Muscle of leg (tissue), 3 donors: ENCODE measurements at regions not wholly inside any gene's neighbourhood (a gene's known extent, or its start where the extent isn't known, plus 50 kb on each side); places are given as distances from the start of the nearest gene placed in this dataset.

Experiments
- DNase-seq: peaks from one replicate; pipeline ENCODE4 v3.0.0; 2013
- H3K27ac ChIP-seq: one replicate; pipeline ENCODE4 v1.5.1; 2013; ENCODE audit warnings: mild to moderate bottlenecking, low read length, control low read depth
- H3K27me3 ChIP-seq: one replicate; pipeline ENCODE4 v1.6.1; 2013; ENCODE audit warnings: low read length; ENCODE audit not compliant: control insufficient read depth, insufficient read depth
- H3K36me3 ChIP-seq: one replicate; pipeline ENCODE4 v1.6.1; 2013; ENCODE audit warnings: low read length; ENCODE audit not compliant: control insufficient read depth, insufficient read depth
- H3K4me1 ChIP-seq: one replicate; pipeline ENCODE4 v1.6.1; 2013; ENCODE audit warnings: low read length; ENCODE audit not compliant: control insufficient read depth, insufficient read depth
- H3K4me3 ChIP-seq: one replicate; pipeline ENCODE4 v1.5.1; 2013; ENCODE audit warnings: low read length, control low read depth
- H3K9me3 ChIP-seq: replicated peaks from 2 replicates; pipeline ENCODE4 v1.6.1; 2013; ENCODE audit warnings: low read depth, low read length; ENCODE audit not compliant: control insufficient read depth
- WGBS: methylation state at CpG from one replicate; pipeline ENCODE4 v1.1.5; 2013; ENCODE audit warnings: missing lambda C conversion rate; ENCODE audit not compliant: insufficient coverage; 5-methylcytosine and 5-hydroxymethylcytosine counted together

GRCh38 chr1:213891989-213892902, 95.5 kb upstream of the PROX1 start:
- peak; percentile 18 for DNase-seq
- Histone ChIP-seq H3K9me3 (peaks cover 3% of the 10 kb centered on the region), H3K4me1 (no peaks in the 10 kb centered on the region), H3K36me3 (no peaks in the 10 kb centered on the region), H3K27ac (no peak overlapping the region), H3K27me3 (no peaks in the 10 kb centered on the region), H3K4me3 (no peak overlapping the region)
- 70% methylated on average over 2 of the region's 6 CpGs for WGBS

GRCh38 chr1:213898684-213899083, 89.1 kb upstream of the PROX1 start:
- no peak for DNase-seq
- H3K27me3 ChIP-seq = no peaks in the 10 kb centered on the region
- no peak overlapping the region for H3K4me3 ChIP-seq
- no CpG with 5 or more reads among the region's 4 CpGs for WGBS
- H3K27ac ChIP-seq = no peak overlapping the region
- no peaks in the 10 kb centered on the region for H3K36me3 ChIP-seq
- H3K9me3 ChIP-seq = peaks cover 3% of the 10 kb centered on the region
- H3K4me1 ChIP-seq = peaks cover 8% of the 10 kb centered on the region

- H3K27me3 ChIP-seq = no peaks in the 10 kb centered on the region
- no peaks in the 10 kb centered on the region for H3K36me3 ChIP-seq
- peak overlapping the region; percentile 20 for H3K27ac ChIP-seq
- DNase-seq = no peak
- WGBS = 39% methylated on average over 2 of the region's 4 CpGs
- peaks cover 8% of the 10 kb centered on the region for H3K4me1 ChIP-seq
- H3K4me3 ChIP-seq = no peak overlapping the region
- H3K9me3 ChIP-seq = peaks cover 3% of the 10 kb centered on the region
Measured at GRCh38 chr1:213899413-213899812, 88.4 kb upstream of the PROX1 start.

- H3K36me3 ChIP-seq = no peaks in the 10 kb centered on the region
- 54% methylated on average over 13 of the region's 13 CpGs for WGBS
- no peaks in the 10 kb centered on the region for H3K9me3 ChIP-seq
- peaks cover 13% of the 10 kb centered on the region for H3K4me1 ChIP-seq
- H3K4me3 ChIP-seq = no peak overlapping the region
- peak; percentile 82 for DNase-seq
- peak overlapping the region; percentile 71 for H3K27ac ChIP-seq
- H3K27me3 ChIP-seq = no peaks in the 10 kb centered on the region
Measured at GRCh38 chr1:213905344-213905743, 82.4 kb upstream of the PROX1 start.

- Histone ChIP-seq H3K27me3 (no peaks in the 10 kb centered on the region), H3K36me3 (no peaks in the 10 kb centered on the region), H3K27ac (no peak overlapping the region), H3K9me3 (no peaks in the 10 kb centered on the region), H3K4me1 (peaks cover 11% of the 10 kb centered on the region), H3K4me3 (no peak overlapping the region)
- no peak for DNase-seq
- 100% methylated on average over 1 of the region's 4 CpGs for WGBS
Measured at GRCh38 chr1:213908521-213908920, 79.3 kb upstream of the PROX1 start.

- Histone ChIP-seq H3K27me3 (no peaks in the 10 kb centered on the region), H3K27ac (no peak overlapping the region), H3K4me3 (no peak overlapping the region), H3K9me3 (no peaks in the 10 kb centered on the region), H3K4me1 (peaks cover 13% of the 10 kb centered on the region), H3K36me3 (no peaks in the 10 kb centered on the region)
- WGBS = 26% methylated on average over 2 of the region's 6 CpGs
- DNase-seq = peak; percentile 77
Measured at GRCh38 chr1:213914392-213914791, 73.4 kb upstream of the PROX1 start.

- Histone ChIP-seq H3K9me3 (no peaks in the 10 kb centered on the region), H3K27me3 (no peaks in the 10 kb centered on the region), H3K4me3 (no peak overlapping the region), H3K4me1 (no peaks in the 10 kb centered on the region), H3K27ac (no peak overlapping the region), H3K36me3 (no peaks in the 10 kb centered on the region)
- peak; percentile 59 for DNase-seq
- no CpG with 5 or more reads among the region's 2 CpGs for WGBS
Measured at GRCh38 chr1:213921311-213921710, 66.5 kb upstream of the PROX1 start.

- WGBS = 85% methylated on average over 2 of the region's 5 CpGs
- DNase-seq = no peak
- peak overlapping the region; percentile 42 for H3K27ac ChIP-seq
- no peaks in the 10 kb centered on the region for H3K9me3 ChIP-seq
- H3K27me3 ChIP-seq = no peaks in the 10 kb centered on the region
- H3K4me3 ChIP-seq = no peak overlapping the region
- no peaks in the 10 kb centered on the region for H3K4me1 ChIP-seq
- no peaks in the 10 kb centered on the region for H3K36me3 ChIP-seq
Measured at GRCh38 chr1:213921712-213922111, 66.1 kb upstream of the PROX1 start.

GRCh38 chr1:213925531-213926182, 62.1 kb upstream of the PROX1 start:
- no peak overlapping the region for H3K4me3 ChIP-seq
- DNase-seq = no peak
- no peaks in the 10 kb centered on the region for H3K27me3 ChIP-seq
- H3K4me1 ChIP-seq = no peaks in the 10 kb centered on the region
- H3K9me3 ChIP-seq = no peaks in the 10 kb centered on the region
- H3K36me3 ChIP-seq = no peaks in the 10 kb centered on the region
- WGBS = no CpG with 5 or more reads among the region's 6 CpGs
- H3K27ac ChIP-seq = no peak overlapping the region

GRCh38 chr1:213927846-213928245, 59.9 kb upstream of the PROX1 start:
- 78% methylated on average over 6 of the region's 6 CpGs for WGBS
- H3K4me1 ChIP-seq = no peaks in the 10 kb centered on the region
- no peaks in the 10 kb centered on the region for H3K9me3 ChIP-seq

More at GRCh38 chr1:213927846-213928245, 59.9 kb upstream of the PROX1 start:
- Histone ChIP-seq H3K4me3 (no peak overlapping the region), H3K36me3 (no peaks in the 10 kb centered on the region), H3K27ac (no peak overlapping the region), H3K27me3 (no peaks in the 10 kb centered on the region)
- DNase-seq = no peak
